GM12878 (cell line): ENCODE measurements at regions not wholly inside any gene's neighbourhood (a gene's known extent, or its start where the extent isn't known, plus 50 kb on each side); places are given as distances from the start of the nearest gene placed in this dataset.

Source experiments
- ATAC-seq: fragments of 200-7000 bp; cut with Tn5 transposase; 3 replicates; pipeline ENCODE4 v1.9.1; 2020; ENCODE audit warnings: mild to moderate bottlenecking, moderate library complexity
- BruUV-seq: library from RNA; stranded (reverse); fragments of 400-500 nt; replicated peaks from 2 replicates; lab custom pipeline; 2021; lab: Mats Ljungman, UMichigan
- CTCF ChIA-PET: fragments of 300-600 bp; sonication (Branson Sonifier 250); formaldehyde crosslinking; extraction: SDS; loops from one replicate; lab custom pipeline; 2021; ENCODE audit warnings: inconsistent platforms; lab: Yijun Ruan, JAX
- POLR2A ChIA-PET: fragments of 350-600 bp; formaldehyde crosslinking; extraction: SDS; loops from one replicate; lab custom pipeline; 2021; ENCODE audit warnings: inconsistent platforms; lab: Charles Lee
- RAD21 ChIA-PET: fragments of 300-600 bp; sonication (Branson Sonifier 250); formaldehyde crosslinking; loops from one replicate; lab custom pipeline; 2023; ENCODE audit warnings: antibody characterized with exemption; ENCODE audit not compliant: unreplicated experiment; lab: Charles Lee
- SMC1A ChIA-PET: fragments of 300-600 bp; sonication (Branson Sonifier 250); formaldehyde crosslinking; loops from one replicate; lab custom pipeline; 2023; ENCODE audit not compliant: unreplicated experiment, uncharacterized antibody; lab: Charles Lee
- DNase-seq: peaks from one replicate; pipeline ENCODE4 v3.0.0-alpha.2; 2011; ENCODE audit warnings: low read depth, low spot score
- FAIRE-seq: peaks from 3 replicates; lab custom pipeline; 2011; peaks lifted over from hg19 to GRCh38; lab: Jason Lieb, UNC
- H2AFZ ChIP-seq: 2 replicates; pipeline ENCODE4 v1.6.0; 2011; ENCODE audit warnings: low read depth, low read length, control low read depth; ENCODE audit not compliant: control insufficient read depth
- H3K27ac ChIP-seq: 2 replicates; pipeline ENCODE4 v1.5.1; 2011; ENCODE audit warnings: control low read depth; ENCODE audit not compliant: control insufficient read depth, insufficient read depth
- H3K27me3 ChIP-seq, 2 experiments: replicated peaks in 1 of 2; 2 replicates each; pipeline versions ENCODE4 v1.6.0 to v1.6.1; 2011; ENCODE audit warnings: low read length in 1 of 2; ENCODE audit not compliant: control insufficient read depth in 2 of 2, insufficient read depth in 2 of 2
- H3K36me3 ChIP-seq, 2 experiments: 2 replicates each; pipeline ENCODE4 v1.5.1; 2011; ENCODE audit warnings: low read length in 1 of 2; ENCODE audit not compliant: control insufficient read depth in 2 of 2, insufficient read depth in 2 of 2
- H3K4me1 ChIP-seq: 2 replicates; pipeline ENCODE4 v1.6.1; 2011; ENCODE audit warnings: mild to moderate bottlenecking, low read length, moderate library complexity, mixed read lengths; ENCODE audit not compliant: control insufficient read depth, insufficient read depth
- H3K4me2 ChIP-seq: 2 replicates; pipeline ENCODE4 v1.6.0; 2011; ENCODE audit warnings: control low read depth; ENCODE audit not compliant: control insufficient read depth, insufficient read depth
- H3K4me3 ChIP-seq: fragments of 200-600 bp; sonication (generic); 2 replicates; pipeline ENCODE4 v1.5.1; 2016
- H3K79me2 ChIP-seq: 2 replicates; pipeline ENCODE4 v1.6.0; 2011; ENCODE audit warnings: low read length; ENCODE audit not compliant: control insufficient read depth, insufficient read depth
- H3K9ac ChIP-seq: 2 replicates; pipeline ENCODE4 v1.8.0; 2011; ENCODE audit warnings: low read length, control low read depth, mixed read lengths; ENCODE audit not compliant: control insufficient read depth, insufficient read depth
- H3K9me3 ChIP-seq: replicated peaks from 3 replicates; pipeline ENCODE4 v1.5.1; 2011; ENCODE audit warnings: mild to moderate bottlenecking, low read length; ENCODE audit not compliant: control insufficient read depth, insufficient read depth
- H4K20me1 ChIP-seq: 2 replicates; pipeline ENCODE4 v1.6.0; 2011; ENCODE audit not compliant: control insufficient read depth, insufficient read depth
- DPF2 ChIP-seq: fragments of 450-650 bp; IDR thresholded peaks from 2 replicates; pipeline ENCODE4 v1.6.1; 2017; ENCODE audit warnings: mild to moderate bottlenecking
- EED ChIP-seq: sonication (generic); IDR thresholded peaks from 2 replicates; pipeline ENCODE4 v1.6.1; 2016; ENCODE audit warnings: antibody characterized with exemption, low read depth
- HCFC1 ChIP-seq: fragments of 150-350 bp; IDR thresholded peaks from 2 replicates; pipeline ENCODE4 v1.6.1; 2014; ENCODE audit warnings: low read length
- HDGF ChIP-seq: fragments of 450-650 bp; IDR thresholded peaks from 2 replicates; pipeline ENCODE4 v1.6.1; 2016; ENCODE audit warnings: antibody characterized with exemption
- MAX ChIP-seq: IDR thresholded peaks from 2 replicates; pipeline ENCODE4 v1.6.1; 2012; ENCODE audit warnings: low read depth, low read length, improper control_type of control experiment
- MLLT1 ChIP-seq: fragments of 450-650 bp; IDR thresholded peaks from 2 replicates; pipeline ENCODE4 v1.6.1; 2016; ENCODE audit warnings: mild to moderate bottlenecking
- MYB ChIP-seq: fragments of 150-350 bp; IDR thresholded peaks from 2 replicates; pipeline ENCODE4 v1.6.1; 2014; ENCODE audit warnings: mild to moderate bottlenecking, low read depth, low read length, borderline replicate concordance
- NFYA ChIP-seq: IDR thresholded peaks from 2 replicates; pipeline ENCODE4 v1.6.1; 2011; ENCODE audit warnings: low read depth, mild to moderate bottlenecking, low read length, improper control_type of control experiment, borderline replicate concordance
- NRF1 ChIP-seq: conservative IDR thresholded peaks from 2 replicates; pipeline ENCODE4 v1.6.1; 2011; ENCODE audit warnings: mild to moderate bottlenecking, low read depth, low read length, improper control_type of control experiment
- PKNOX1 ChIP-seq: fragments of 450-650 bp; IDR thresholded peaks from 2 replicates; pipeline ENCODE4 v1.6.1; 2016; ENCODE audit warnings: mild to moderate bottlenecking
- STAT3 ChIP-seq: IDR thresholded peaks from 2 replicates; pipeline ENCODE4 v1.6.1; 2011; ENCODE audit warnings: low read depth, low read length, improper control_type of control experiment
- TAF1 ChIP-seq: IDR thresholded peaks from 2 replicates; pipeline ENCODE4 v1.6.1; 2011; ENCODE audit warnings: mild to moderate bottlenecking, low read depth, low read length, borderline replicate concordance
- USF2 ChIP-seq: IDR thresholded peaks from 2 replicates; pipeline ENCODE4 v1.6.1; 2011; ENCODE audit warnings: low read depth, low read length, improper control_type of control experiment, borderline replicate concordance
- YY1 ChIP-seq: IDR thresholded peaks from 2 replicates; pipeline ENCODE4 v1.6.1; 2011; ENCODE audit warnings: low read depth, mild to moderate bottlenecking, low read length
- ZNF24 ChIP-seq: fragments of 450-650 bp; IDR thresholded peaks from 2 replicates; pipeline ENCODE4 v1.6.1; 2017; ENCODE audit warnings: antibody characterized with exemption, mild to moderate bottlenecking
- ZSCAN29 ChIP-seq: fragments of 450-650 bp; IDR thresholded peaks from 2 replicates; pipeline ENCODE4 v1.6.1; 2017; ENCODE audit warnings: mild to moderate bottlenecking, moderate library complexity
- ZZZ3 ChIP-seq: IDR thresholded peaks from 2 replicates; pipeline ENCODE4 v1.6.1; 2011; ENCODE audit warnings: low read depth; ENCODE audit not compliant: control insufficient read depth, insufficient read length
- WGBS: methylation state at CpG from one replicate; pipeline ENCODE4 v1.1.6; 2016; ENCODE audit warnings: low lambda C conversion rate; ENCODE audit not compliant: insufficient replicate concordance, insufficient coverage; ENCODE audit errors: missing lambda C conversion rate; 5-methylcytosine and 5-hydroxymethylcytosine counted together
- in situ Hi-C: fragments of 300-500 bp; cut with MboI; formaldehyde crosslinking; loops from 9 replicates; pipeline ENCODE4 v1.14.3; 2018; ENCODE audit warnings: mixed read lengths
- intact Hi-C: fragments of 100-400 bp; cut with micrococcal nuclease; formaldehyde crosslinking; loops from one replicate; pipeline ENCODE4 v1.14.2; 2022; ENCODE audit not compliant: unreplicated experiment

GRCh38 chr10:60614363-60614762, 163.9 kb upstream of the CDK1 start:
- Histone ChIP-seq H3K9ac (no peak overlapping the region), H3K27ac (no peak overlapping the region), H3K4me1 (no peaks in the 10 kb centered on the region), H3K9me3 (no peaks in the 10 kb centered on the region), H3K4me3 (no peak overlapping the region), H3K36me3 (no peaks in the 10 kb centered on the region), H3K79me2 (no peaks in the 10 kb centered on the region), H4K20me1 (no peaks in the 10 kb centered on the region), H2AFZ (no peak overlapping the region), H3K4me2 (no peak overlapping the region), H3K27me3 (no peaks in the 10 kb centered on the region)
- intact Hi-C loops: no loop called here
- no peak for FAIRE-seq
- no peak for TF ChIP-seq PKNOX1
- TF ChIP-seq USF2: no peak
- no peak for TF ChIP-seq ZSCAN29
- TF ChIP-seq MLLT1: no peak
- no peak for TF ChIP-seq HCFC1
- no peak for TF ChIP-seq TAF1
- no peak for TF ChIP-seq NRF1
- TF ChIP-seq ZNF24: no peak
- no peak for TF ChIP-seq MAX
- no peak for TF ChIP-seq STAT3
- no peak for TF ChIP-seq MYB
- no peak for TF ChIP-seq ZZZ3
- TF ChIP-seq DPF2: no peak
- no peak for TF ChIP-seq YY1
- TF ChIP-seq EED: no peak
- no peak for TF ChIP-seq NFYA
- no peak for TF ChIP-seq HDGF
- ChIA-PET POLR2A (no interaction called here), CTCF (interaction anchor here (1.0 kb wide), 1 partner anchor 9 kb away, joined by 3 read pairs; no protein-coding TSS in a partner anchor), RAD21 (no interaction called here), SMC1A (no interaction called here)
- no peak for ATAC-seq
- in situ Hi-C loops: no loop called here
- no peak for DNase-seq
- BruUV-seq: no TSS peak
- 0% methylated on average over 2 of the region's 2 CpGs for WGBS
